T-helper 2 cell (primary cell): ENCODE measurements at regions not wholly inside any gene's neighbourhood (a gene's known extent, or its start where the extent isn't known, plus 50 kb on each side); places are given as distances from the start of the nearest gene placed in this dataset.
"Not testable (repeated sequence)": the region's sequence is repeated elsewhere in the genome, so short reads cannot be mapped to it uniquely, and the experiment has no call there.

Experiments used
- DNase-seq, 5 experiments: peaks; one replicate each; pipeline versions ENCODE4 v3.0.0 to v3.0.0-alpha.2; 2012 to 2022

DNA sequence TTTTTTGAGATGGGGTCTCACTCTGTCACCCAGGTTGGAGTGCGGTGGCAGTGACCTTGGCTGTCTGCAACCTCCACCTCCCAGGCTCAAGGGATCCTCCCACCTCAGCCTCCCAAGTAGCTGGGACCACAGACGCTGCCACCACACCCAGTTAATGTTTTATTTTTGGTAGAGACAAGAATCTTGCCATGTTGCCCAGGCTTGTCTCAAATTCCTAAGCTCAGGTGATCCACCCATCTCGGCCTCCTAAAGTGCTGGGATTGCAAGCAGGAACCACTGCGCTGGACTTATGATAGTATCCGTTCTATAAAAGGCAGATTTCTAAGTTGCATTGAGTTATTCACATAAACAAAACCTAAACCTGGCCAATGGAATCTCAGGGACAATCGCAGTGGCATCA lies 321.1 kb upstream of the PRICKLE1 start:
- no peak for DNase-seq

DNA sequence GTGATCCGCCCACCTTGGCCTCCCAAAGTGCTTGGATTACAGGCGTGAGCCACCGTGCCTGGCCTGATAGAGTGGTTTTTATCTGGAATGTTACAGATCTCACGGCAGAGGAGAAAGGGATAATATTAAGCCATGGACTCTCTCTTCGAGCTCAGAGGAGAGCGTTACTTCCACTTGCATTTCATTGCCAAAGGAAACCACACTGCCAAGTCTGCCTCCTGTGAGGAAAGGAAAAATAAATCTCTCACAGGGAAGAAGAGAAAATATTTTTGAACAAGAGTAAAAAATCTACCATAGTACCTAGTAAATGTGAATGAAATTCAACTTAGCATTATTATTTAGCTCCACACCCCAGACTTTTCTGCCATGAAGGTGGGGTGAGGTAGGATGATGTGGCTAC lies 319.2 kb upstream of the PRICKLE1 start:
- no peak for DNase-seq

DNA sequence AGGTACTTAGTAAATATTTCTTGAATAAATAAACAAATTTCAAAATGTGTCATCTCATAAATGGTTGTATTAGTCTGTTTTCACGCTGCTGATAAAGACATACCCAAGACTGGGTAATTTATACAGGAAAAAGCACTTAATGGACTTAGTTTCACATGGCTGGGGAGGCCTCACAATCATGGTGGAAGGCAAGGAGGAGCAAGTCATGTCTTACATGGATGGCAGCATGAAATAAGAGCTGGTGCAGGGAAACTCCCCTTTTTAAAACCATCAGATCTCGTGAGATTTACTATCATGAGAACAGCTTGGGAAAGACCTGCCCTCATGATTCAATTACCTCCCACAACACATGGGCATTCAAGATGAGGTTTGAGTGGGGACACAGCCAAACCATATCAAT lies 317.3 kb upstream of the PRICKLE1 start:
- not testable (repeated sequence) for DNase-seq

DNA sequence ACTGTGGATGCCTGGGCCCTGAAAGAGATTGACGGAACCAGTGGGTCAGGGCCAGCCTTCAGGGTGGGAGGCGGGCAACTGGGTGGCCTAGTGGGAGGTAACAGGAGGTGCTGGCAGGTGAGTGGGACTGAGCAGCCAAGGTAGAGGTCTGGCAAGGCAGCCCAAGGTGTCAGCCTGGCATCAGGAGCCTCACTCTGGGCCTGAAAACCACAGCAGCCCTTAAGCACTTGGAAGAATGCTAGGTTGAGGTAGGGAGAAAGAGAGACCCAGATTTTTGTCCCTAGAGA lies 315.8 kb upstream of the PRICKLE1 start:
- no peak for DNase-seq

DNA sequence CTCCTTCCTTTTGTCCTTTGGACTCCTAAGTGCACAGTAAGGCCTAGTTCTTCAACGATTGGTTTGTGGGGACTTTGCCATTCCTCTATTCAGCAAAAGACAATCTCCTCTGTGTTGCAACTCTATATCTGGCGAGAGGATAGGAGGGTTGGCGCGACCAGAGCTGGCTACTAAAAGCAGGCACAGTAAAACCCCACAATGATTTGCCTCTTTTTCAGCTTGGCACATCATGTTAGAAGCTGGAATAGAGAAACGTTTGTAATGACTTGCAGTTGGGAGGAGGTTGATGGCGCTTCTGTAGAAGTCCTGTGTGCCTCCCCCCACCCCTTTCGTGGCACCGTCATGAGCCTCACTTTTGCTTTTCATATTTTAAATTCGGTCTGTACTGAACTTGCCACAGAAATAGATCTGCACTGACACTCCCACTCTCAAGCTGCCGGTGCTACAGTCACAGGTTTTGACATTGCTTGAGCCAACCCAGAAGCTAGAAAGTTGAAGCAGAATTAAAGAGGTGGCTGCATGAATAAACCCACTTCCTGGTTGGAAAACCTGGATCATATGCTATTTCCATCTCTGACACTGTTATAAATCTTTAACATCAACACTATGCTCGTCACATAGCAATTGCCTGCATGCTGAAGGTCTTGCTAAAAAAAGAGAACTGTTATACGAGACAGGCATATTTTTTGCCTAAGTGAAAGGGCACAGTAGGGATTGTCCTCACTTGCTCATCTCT lies 315.3 kb upstream of the PRICKLE1 start:
- no peak for DNase-seq

DNA sequence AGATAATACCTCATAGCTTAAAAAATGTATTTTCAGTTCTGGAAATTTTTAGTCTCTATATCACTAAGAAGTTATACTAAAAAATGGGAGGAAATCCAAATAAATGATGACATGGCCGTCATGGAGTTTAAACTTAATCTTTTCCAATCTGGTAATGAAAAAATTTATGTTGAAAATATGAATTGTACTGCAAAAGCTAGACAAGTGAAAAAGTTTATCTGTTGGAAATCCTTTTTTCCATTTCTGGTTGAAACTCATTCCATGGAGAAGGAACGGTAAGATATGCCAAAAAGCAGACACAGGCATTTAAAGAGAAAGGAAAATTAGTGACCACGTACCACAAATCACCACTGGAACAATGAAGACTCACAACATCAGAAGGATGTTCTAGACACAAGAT lies 314.2 kb upstream of the PRICKLE1 start:
- DNase-seq: no peak

DNA sequence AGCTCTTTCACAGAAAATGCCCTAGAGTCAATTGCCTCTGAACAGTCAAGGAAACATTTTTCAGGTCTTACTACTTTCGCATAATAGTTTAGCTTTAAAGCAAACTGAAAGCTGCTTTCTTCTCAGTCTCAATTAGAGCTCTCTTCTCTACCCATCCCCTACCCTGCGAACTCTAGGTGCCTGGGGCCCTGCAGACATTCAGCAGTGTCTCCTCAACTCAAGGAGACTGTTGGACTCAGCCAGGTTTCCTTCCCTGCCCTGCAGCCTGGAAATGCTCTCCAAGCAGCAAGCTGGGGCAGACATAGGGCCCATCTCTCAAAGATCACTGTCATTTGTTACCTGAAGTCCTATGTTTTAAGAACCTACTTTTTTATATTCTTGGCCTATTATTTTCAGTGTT lies 312.5 kb upstream of the PRICKLE1 start:
- DNase-seq: no peak

DNA sequence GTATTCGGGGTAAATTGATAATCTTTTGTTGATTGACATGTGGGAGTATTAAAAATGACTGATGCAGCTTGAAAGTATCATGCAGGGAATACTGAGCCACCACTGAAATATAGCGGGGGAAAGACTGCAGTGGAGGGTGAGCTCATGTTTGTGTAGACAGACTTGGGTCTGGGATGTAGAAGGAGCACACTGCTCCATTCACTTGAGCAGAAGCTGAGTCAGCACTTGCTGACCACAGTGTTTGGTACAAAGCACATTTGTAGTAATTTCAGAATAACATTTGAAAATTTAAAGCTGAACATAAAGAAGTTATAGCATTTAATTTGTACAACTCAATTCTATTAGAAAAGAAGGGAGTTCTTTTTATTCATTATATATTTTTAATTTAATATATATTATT lies 304.3 kb upstream of the PRICKLE1 start:
- DNase-seq: no peak

DNA sequence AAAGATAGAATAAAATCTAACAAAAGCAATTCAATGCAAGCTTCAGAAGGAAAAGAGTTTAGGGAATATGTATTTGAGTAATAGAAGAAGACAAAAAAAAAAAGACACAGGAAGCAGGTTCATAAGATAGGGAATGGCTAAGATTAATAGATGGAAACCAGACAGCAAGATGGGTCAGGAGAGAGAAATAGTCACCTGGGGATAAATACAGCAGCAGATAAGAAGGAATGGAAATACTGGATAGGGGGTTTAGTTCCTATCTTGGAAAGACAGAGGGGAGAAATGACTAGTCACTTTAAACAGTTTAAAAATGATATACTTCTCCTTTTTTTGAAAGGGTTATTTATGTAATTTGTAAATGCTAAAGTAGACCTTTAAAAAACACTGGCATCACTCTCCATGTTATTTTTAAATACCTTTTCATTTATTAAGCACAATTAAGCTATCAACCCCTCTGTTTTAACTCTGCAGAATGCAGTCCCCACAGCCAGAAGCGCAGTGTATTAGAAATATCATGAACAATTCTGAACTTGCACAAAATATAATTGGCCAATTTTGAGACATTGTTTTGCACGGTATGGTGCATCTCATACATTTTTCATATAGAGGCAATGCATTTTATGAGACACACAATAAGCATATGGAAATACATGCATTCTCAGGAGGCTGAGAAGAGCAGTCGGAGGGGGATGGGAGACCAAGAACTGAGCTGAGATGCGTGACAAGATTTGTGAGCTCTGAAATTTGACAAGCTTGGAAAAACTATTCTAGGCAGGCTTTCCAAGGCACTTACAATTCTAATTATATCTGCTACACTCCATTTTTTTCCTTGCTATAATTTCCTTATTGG lies 303.4 kb upstream of the PRICKLE1 start:
- no peak for DNase-seq

DNA sequence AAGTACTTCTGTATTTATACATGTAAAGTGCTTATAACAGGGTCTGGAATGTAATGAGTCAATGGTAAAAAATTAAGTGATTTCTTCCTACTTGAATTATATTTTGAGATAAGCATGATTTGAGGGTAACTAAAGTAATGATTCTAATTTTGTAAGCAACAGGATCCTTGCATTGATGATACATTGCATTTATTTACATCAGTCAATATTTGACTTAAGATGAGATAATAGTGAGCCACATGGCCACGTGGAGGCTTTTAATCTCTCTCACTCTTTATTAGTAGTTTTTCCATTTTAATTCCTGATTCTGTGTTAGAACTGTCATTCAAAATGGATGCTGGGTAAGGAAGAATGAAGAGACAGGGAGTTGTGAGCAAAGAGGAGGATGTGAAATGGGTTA lies 298.1 kb upstream of the PRICKLE1 start:
- DNase-seq: no peak

DNA sequence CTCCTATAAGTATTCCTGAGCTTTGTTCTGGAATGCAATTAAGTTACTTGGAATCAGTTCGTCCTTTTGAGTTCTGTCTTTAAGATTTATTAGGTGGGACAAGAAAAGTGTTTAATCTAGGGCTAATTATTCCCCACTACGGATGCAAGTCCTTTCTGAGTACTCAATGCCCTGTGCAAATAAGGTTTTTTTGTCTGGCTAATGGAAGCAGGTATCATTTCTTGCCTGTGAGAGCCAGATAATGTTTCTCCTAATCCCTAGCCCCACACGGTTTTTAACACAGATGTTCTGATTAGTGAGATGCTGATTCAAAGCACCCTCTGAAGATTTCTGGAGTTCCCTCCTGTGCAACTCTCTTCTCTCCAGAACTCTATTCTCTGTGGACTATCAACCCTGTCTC lies 296.6 kb upstream of the PRICKLE1 start:
- no peak for DNase-seq

DNA sequence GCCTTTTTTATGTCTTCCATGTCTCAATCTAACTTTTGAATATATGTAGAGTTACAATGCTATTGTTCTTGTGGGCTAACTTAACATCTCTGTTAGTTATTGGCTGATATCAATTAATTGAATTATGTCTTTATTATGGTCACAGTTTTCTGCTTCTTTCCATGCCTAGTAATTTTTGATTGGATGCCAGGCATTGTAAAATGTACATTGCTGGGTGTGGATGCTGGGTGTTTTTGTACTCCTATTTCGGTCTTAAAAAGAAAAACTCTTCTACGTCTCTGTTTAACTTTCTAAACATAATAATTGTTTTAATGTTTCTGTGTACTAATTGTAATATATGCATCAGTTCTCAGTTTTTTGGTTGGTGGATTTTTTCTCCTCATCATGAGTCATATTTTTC lies 296.1 kb upstream of the PRICKLE1 start:
- no peak for DNase-seq

DNA sequence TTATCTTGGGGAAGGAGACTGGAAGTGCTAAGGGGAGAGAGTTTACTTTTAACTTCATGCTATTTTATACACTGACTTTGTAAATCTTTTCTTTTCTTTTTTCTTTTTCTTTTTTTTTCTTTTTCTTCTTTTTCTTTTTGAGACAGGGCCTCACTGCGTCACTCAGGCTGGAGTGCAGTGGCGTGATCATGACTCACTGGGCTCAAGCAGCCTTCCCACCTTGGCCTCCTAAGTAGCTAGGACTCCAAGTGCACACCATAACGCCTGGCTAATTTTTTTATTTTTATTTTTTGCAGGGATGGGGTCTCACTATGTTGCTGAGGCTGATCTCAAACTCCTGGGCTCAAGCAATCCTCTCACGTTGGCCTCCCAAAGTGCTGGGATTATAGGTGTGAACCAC lies 294.6 kb upstream of the PRICKLE1 start:
- no peak for DNase-seq

DNA sequence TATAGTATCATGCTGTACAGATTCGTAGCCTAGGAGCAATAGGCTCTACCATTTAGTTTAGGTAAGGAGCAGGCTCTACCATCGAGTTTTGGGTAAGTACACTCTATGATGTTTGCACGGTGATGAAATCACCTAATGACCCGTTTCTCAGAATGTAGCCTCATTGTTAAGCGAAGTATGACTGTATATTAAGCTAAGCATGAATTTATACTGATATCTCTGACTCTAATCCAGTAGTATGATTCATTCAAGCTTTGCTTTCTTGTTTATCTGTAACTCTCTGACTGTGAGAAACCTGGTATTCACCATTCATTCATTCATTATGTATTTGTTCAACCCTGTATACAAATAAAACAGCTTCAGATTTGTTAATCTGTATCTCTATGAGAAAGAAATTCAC lies 283.9 kb upstream of the PRICKLE1 start:
- DNase-seq: no peak

DNA sequence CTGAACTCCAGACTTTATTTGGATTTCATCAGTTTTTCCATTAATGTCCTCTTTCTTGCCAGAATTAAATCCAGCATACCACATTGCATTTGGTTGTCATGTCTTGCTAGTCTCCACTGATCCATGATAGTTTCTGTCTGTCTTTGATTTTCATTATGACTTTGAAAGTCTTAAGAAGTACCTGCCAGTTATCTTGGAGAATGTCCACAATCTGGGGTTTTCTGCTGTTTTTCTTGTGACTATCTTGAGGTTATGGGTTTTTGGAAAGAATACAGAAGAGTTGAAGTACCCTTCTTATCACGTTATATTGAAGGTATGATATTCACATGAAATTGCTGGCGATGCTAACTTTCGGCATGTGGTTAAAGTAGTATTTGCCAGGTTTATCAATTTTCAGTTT lies 282.3 kb upstream of the PRICKLE1 start:
- no peak for DNase-seq

DNA sequence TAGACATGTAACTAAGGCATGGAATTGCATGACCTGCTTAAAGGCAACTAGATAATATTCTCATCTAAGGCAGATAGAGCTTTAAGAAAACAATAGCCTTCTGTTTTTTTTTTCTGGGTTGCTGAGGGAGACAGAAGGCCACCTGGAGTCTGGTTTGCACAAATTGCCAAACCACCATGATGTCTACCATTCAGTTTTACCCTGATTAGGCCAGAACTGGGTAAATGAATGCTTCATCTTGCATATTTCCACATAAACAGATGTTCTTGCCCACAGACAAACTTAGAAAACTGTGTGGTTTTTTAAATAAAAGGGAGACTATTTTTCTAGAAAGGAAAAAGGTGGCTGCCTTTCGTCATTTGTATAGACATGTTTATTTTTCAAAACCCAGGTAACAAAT lies 278.7 kb upstream of the PRICKLE1 start:
- DNase-seq: no peak

DNA sequence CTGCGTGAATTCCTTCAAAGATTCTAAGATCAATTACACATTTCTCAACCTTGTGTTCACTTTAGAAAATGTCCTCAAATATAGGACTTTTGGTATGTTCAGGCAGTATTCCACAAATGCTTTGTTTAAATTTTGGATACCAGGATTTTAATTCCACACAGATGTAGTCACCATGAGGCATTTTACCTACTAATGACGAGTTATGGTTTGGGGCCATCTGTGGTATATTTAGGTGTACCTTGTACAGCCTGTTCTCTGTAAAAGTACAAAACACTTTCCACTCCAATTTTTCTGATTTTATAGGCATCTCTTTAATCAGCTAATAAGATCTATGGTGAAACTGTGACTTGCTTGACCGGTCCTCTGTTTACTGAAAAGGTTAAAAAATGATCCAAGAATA lies 275.7 kb upstream of the PRICKLE1 start:
- no peak for DNase-seq

DNA sequence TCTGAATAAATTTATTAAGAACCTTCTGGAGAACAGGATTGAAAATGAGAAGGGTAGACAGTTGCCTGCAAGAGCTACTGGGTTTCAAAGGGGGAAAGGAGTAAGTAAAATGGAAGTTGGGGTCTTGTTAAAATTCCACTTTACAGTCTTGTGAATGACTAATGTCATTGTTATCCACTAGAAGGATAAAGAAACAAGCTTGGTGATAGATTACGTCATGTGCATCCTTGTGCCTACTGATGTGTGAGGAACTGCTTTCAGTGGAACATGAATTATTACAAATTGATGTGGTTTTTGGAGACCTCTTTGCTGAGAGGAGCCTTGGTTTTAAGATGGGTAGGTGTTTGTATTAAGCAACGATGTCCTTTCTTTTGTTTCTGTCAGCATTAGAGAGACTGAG lies 272.5 kb upstream of the PRICKLE1 start:
- no peak for DNase-seq

DNA sequence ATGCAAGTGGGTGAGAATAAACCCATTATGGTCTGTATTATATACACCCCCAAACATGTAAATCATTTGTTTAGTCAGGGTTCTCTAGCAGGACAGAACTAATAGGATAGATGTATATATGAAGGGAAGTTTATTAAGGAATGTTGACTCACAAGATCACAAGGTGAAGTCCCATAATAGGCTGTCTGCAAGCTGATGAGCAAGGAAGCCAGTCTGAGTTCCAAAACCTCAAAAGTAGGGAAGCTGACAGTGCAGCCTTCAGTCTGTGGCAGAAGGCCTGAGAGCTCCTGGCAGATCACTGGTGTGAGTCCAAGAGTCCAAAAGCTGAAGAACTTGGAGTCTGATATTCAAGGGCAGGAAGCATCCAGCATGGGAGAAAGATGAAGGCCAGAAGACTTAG lies 270.8 kb upstream of the PRICKLE1 start:
- DNase-seq: not testable (repeated sequence)

DNA sequence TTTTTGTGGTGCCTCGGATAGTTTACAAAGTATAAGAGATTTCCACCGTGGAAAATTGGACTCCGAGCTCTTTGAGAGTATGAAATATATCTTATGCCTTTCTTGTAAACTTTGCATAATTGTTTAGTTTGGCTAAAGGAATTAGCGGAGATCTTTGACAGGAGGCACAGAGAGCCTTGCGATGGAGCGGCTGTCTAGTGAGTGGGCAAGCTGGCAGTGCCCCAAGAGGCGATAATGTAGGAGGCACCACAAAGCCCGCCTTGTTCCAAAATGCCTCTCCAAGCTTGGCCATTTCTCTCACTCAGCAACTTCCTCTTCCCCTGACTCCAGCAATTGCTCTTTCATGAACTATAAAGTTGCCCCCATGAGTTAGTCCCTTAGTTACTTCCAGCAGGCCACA lies 270.1 kb upstream of the PRICKLE1 start:
- no peak for DNase-seq

DNA sequence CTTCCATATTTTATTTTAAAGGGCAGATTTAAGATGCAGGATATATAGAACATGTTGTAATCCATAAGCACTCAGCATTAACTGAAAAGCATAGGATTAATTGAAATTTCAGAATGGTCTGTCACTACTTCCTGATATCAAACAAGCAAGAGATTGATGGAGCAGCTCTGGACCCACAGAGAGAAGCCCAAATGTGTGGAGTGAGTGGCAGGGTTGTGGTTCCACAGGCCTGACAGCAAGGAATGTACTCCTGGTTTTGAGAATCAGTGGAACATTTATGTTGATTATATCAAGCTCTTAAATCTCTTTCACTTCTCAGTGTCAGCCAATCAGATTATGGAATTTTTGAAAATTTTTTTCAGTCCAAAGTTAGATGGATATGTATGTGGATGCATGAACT lies 267.6 kb upstream of the PRICKLE1 start:
- no peak for DNase-seq

DNA sequence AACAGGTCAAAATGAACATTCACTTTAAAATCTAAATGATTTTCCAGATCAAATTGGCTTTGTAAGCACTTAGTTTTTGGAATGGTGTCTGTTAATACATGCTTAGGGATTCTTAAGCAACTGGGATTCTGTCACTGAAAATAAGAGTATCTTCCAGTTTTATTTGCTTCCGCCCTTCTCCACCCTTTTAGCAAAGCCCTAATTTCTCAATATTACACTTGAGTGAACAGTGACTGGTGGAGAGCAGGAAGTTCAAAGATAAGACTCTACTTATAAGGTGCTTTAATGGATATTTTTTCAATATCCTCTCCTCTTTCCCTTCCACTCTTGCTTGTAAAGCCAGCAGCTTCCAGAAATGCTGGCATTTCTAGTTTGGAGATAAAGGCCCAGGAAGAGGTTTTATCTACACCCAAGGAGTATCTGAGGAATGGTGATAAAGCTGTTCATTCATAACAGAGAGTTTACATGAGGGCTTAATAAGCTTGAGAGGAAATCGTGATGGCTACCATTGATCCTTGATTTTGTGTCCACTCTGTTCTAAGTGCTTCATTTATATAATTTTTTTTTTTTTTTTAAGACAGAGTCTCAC lies 265.9 kb upstream of the PRICKLE1 start:
- DNase-seq: no peak

DNA sequence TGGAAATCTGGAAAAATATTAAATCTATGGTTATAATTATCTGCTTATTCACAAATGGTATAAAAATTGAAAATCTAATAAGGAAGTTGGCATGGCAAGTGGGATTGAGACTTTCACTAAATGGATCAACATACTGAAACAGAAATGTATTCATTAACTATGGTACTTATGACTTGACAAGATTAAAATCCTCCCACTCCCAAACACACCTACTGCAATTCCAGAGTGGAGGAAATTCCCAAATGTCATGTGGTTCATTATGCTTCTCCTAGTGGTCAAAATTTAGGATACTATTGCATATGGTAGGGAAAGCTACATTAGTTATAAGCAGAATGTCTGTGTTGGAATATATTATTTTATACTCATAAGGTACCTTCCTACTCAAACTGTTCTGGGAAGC lies 265.3 kb upstream of the PRICKLE1 start:
- DNase-seq: no peak

DNA sequence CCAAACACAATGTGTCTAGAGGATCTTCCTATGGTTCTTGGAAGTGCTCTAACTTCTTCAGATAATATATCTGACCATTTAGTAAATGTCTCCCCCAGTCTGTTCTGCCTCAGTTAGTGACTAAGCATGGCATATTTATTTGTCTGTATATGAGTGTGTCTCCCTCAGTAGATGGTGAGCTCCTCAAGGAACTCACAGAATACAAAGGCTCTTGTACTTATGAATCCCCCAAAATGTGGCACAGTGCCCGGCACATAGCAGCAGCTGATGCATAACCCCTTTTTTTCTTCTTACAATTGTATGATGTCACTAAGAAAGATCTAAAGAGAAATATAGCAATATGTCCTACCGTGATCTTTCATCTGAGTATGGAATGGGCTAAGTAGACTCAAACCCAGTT lies 264.7 kb upstream of the PRICKLE1 start:
- DNase-seq: no peak
